ENCODE measurements at regions not wholly inside any gene's neighbourhood (a gene's known extent, or its start where the extent isn't known, plus 50 kb on each side); places are given as distances from the start of the nearest gene placed in this dataset.

- Mint-ChIP-seq H3K4me3 (no peak overlapping the region), H3K9me3 (ENCODE audit: low read depth) (peaks cover 15% of the 10 kb centered on the region), H3K36me3 (no peaks in the 10 kb centered on the region), H3K27ac (no peak overlapping the region), H3K27me3 (no peaks in the 10 kb centered on the region), H3K4me1 (ENCODE audit: low read depth) (no peaks in the 10 kb centered on the region)
These were observed 2178.3 kb downstream of the TP53TG3F start for GRCh38 chr16:35637683-35638082.

DNA sequence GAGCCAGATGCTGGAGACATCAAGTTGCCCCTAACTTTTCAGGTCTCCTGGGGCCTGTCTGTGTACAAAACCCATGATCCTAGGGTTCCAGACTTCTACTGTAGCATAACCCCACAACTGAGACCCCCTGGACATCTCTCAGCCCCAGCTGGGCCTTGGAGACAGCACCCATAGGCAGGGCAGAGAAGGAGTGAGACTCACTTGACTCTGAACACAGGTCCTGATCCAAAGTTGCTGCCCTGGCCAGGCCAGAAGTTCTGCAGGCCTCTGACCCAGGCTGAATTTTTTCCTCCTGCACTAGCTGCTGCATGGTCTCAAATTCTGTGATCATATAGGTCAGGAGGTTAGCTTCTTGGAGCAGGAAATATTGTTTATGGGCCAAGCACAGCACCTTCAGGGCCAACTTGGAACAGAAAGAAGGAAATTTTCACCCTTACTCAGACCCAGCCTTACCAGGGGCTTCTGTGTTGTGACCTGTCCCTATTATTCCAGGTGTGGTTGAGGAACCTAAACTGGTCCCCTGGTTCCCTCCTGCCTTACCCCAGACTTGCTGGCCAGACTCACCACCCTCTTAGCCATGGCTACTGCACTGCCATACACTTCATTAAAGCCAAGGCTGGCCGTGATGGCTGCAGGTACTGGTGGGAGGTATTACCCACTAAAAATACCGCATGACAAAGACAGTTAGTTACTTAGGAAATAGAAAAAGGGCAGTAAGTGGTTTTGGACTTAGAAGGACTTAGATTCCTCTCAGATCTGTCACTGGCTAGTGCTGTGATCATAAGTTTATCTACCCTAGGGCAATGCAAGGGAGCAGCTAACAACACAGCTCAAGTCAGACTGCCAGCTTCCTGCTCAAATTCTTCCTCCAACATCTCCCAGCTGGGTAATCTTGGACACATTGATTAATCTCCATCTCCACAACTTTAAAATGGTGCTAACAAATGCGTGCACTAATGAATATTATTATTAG is 2180.1 kb downstream of the TP53TG3F start:
- Mint-ChIP-seq H3K9me3 (ENCODE audit: low read depth) (peaks cover 9% of the 10 kb centered on the region), H3K4me1 (ENCODE audit: low read depth) (no peaks in the 10 kb centered on the region), H3K36me3 (no peaks in the 10 kb centered on the region), H3K27ac (no peak overlapping the region), H3K4me3 (no peak overlapping the region), H3K27me3 (no peaks in the 10 kb centered on the region)

- Mint-ChIP-seq H3K4me1 (ENCODE audit: low read depth) (no peaks in the 10 kb centered on the region), H3K9me3 (ENCODE audit: low read depth) (peaks cover 13% of the 10 kb centered on the region)
These were observed 2183.0 kb downstream of the TP53TG3F start for GRCh38 chr16:35642322-35642835.

GRCh38 chr16:35651841-35652240 is 2192.4 kb downstream of the TP53TG3F start:
- Mint-ChIP-seq H3K9me3 (ENCODE audit: low read depth) (peaks cover 10% of the 10 kb centered on the region), H3K27ac (no peak overlapping the region), H3K4me3 (no peak overlapping the region), H3K4me1 (ENCODE audit: low read depth) (no peaks in the 10 kb centered on the region), H3K36me3 (no peaks in the 10 kb centered on the region), H3K27me3 (no peaks in the 10 kb centered on the region)

More at GRCh38 chr16:35642322-35642835, 2183.0 kb downstream of the TP53TG3F start:
- no peak overlapping the region for H3K4me3 Mint-ChIP-seq
- H3K27ac Mint-ChIP-seq = no peak overlapping the region
- no peaks in the 10 kb centered on the region for H3K27me3 Mint-ChIP-seq
- no peaks in the 10 kb centered on the region for H3K36me3 Mint-ChIP-seq

GRCh38 chr16:35664091-35664693 is 2204.8 kb downstream of the TP53TG3F start:
- H3K9me3 Mint-ChIP-seq (ENCODE audit: low read depth) = peaks cover 7% of the 10 kb centered on the region
- H3K4me1 Mint-ChIP-seq (ENCODE audit: low read depth) = no peaks in the 10 kb centered on the region
- H3K27ac Mint-ChIP-seq = no peak overlapping the region
- H3K36me3 Mint-ChIP-seq = no peaks in the 10 kb centered on the region
- H3K27me3 Mint-ChIP-seq = no peaks in the 10 kb centered on the region
- no peak overlapping the region for H3K4me3 Mint-ChIP-seq

DNA sequence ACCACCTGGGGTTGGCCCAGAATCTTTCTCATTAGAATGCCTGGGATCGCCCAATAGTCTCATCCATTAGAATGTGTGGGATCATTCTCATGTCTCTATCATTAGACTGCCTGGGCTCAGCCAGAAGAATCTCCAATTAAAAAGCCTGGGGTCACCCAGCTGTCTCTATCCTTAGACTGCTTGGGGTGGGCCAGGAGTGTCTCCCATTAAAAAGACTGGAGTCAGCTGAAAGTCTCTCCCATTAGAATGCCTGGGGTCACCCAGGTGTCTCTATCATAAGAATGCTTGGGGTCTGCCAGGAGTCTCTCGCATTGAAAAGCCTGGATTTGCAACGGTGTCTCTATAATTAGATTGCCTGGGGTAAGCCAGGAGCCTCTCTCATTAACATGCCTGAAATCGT is 2225.7 kb downstream of the TP53TG3F start:
- Mint-ChIP-seq H3K27me3 (no peaks in the 10 kb centered on the region), H3K4me3 (no peak overlapping the region), H3K27ac (no peak overlapping the region), H3K9me3 (ENCODE audit: low read depth) (peaks cover 22% of the 10 kb centered on the region), H3K36me3 (no peaks in the 10 kb centered on the region), H3K4me1 (ENCODE audit: low read depth) (no peaks in the 10 kb centered on the region)

GRCh38 chr16:35686595-35686994 is 2227.2 kb downstream of the TP53TG3F start:
- Mint-ChIP-seq H3K36me3 (no peaks in the 10 kb centered on the region), H3K27me3 (no peaks in the 10 kb centered on the region), H3K9me3 (ENCODE audit: low read depth) (peaks cover 33% of the 10 kb centered on the region), H3K27ac (no peak overlapping the region), H3K4me3 (no peak overlapping the region), H3K4me1 (ENCODE audit: low read depth) (no peaks in the 10 kb centered on the region)

DNA sequence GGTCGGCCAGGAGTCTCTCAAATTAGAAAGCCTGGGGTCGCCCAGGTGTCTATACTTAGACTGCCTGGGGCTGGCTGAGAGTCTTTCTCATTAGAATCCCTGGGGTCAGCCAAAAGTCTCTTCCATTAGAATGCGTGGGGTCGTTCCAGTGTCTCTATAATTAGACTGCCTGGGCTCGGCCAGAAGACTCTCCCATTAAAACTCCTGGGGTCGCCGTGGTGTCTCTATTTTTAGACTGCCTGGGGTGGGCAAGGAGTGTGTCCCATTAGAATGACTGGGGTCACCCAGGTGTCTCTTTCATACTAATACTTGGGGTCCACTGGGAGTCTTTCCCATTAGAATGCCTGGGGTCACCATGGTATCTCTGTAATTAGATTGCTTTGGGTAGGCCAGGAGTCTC is 2227.7 kb downstream of the TP53TG3F start:
- no peaks in the 10 kb centered on the region for H3K36me3 Mint-ChIP-seq
- H3K9me3 Mint-ChIP-seq (ENCODE audit: low read depth) = peaks cover 34% of the 10 kb centered on the region
- no peak overlapping the region for H3K4me3 Mint-ChIP-seq
- no peak overlapping the region for H3K27ac Mint-ChIP-seq
- H3K4me1 Mint-ChIP-seq (ENCODE audit: low read depth) = no peaks in the 10 kb centered on the region
- H3K27me3 Mint-ChIP-seq = no peaks in the 10 kb centered on the region

- H3K27ac Mint-ChIP-seq = no peak overlapping the region
- H3K27me3 Mint-ChIP-seq = no peaks in the 10 kb centered on the region
- no peaks in the 10 kb centered on the region for H3K4me1 Mint-ChIP-seq (ENCODE audit: low read depth)
- H3K4me3 Mint-ChIP-seq = no peak overlapping the region
- peaks cover 34% of the 10 kb centered on the region for H3K9me3 Mint-ChIP-seq (ENCODE audit: low read depth)
- H3K36me3 Mint-ChIP-seq = no peaks in the 10 kb centered on the region
These were observed 2228.4 kb downstream of the TP53TG3F start for GRCh38 chr16:35687781-35688180.

- Mint-ChIP-seq H3K27me3 (no peaks in the 10 kb centered on the region), H3K9me3 (ENCODE audit: low read depth) (peaks cover 32% of the 10 kb centered on the region), H3K27ac (no peak overlapping the region), H3K4me1 (ENCODE audit: low read depth) (no peaks in the 10 kb centered on the region), H3K4me3 (no peak overlapping the region), H3K36me3 (no peaks in the 10 kb centered on the region)
These were observed 2230.4 kb downstream of the TP53TG3F start for GRCh38 chr16:35689764-35690163.

GRCh38 chr16:35690413-35690812 is 2231.0 kb downstream of the TP53TG3F start:
- H3K9me3 Mint-ChIP-seq (ENCODE audit: low read depth) = peaks cover 37% of the 10 kb centered on the region
- no peaks in the 10 kb centered on the region for H3K36me3 Mint-ChIP-seq
- H3K4me3 Mint-ChIP-seq = no peak overlapping the region

GRCh38 chr16:35691057-35691456 is 2231.6 kb downstream of the TP53TG3F start:
- H3K9me3 Mint-ChIP-seq (ENCODE audit: low read depth) = peaks cover 41% of the 10 kb centered on the region
- H3K27me3 Mint-ChIP-seq = no peaks in the 10 kb centered on the region
- H3K27ac Mint-ChIP-seq = no peak overlapping the region
- no peak overlapping the region for H3K4me3 Mint-ChIP-seq
- H3K36me3 Mint-ChIP-seq = no peaks in the 10 kb centered on the region
- H3K4me1 Mint-ChIP-seq (ENCODE audit: low read depth) = no peaks in the 10 kb centered on the region

More at GRCh38 chr16:35690413-35690812, 2231.0 kb downstream of the TP53TG3F start:
- Mint-ChIP-seq H3K27me3 (no peaks in the 10 kb centered on the region), H3K4me1 (ENCODE audit: low read depth) (no peaks in the 10 kb centered on the region), H3K27ac (no peak overlapping the region)

DNA sequence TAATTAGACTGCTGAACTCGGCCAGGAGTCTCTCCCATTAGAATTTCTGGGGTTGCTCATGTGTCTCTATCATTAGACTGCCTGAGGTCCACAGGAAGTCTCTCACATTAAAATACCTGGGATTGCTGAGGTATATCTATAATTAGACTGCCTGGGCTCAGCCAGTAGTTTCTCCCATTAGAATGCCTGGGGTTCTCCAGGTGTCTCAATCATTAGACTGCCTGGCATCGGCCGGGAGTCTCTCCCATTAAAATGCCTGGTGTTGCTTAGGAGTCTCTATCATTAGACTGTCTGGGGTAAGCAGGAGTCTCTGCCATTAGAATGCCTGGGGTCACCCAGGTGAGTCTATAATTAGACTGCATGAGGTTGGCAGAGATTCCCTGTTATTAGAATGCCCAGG is 2233.4 kb downstream of the TP53TG3F start:
- H3K36me3 Mint-ChIP-seq = no peaks in the 10 kb centered on the region
- no peaks in the 10 kb centered on the region for H3K4me1 Mint-ChIP-seq (ENCODE audit: low read depth)

GRCh38 chr16:35706901-35707300 is 2247.5 kb downstream of the TP53TG3F start:
- Mint-ChIP-seq H3K9me3 (ENCODE audit: low read depth) (no peaks in the 10 kb centered on the region), H3K27ac (no peak overlapping the region), H3K27me3 (no peaks in the 10 kb centered on the region), H3K4me1 (ENCODE audit: low read depth) (no peaks in the 10 kb centered on the region), H3K36me3 (no peaks in the 10 kb centered on the region), H3K4me3 (no peak overlapping the region)

More for the DNA sequence above, 2233.4 kb downstream of the TP53TG3F start:
- peaks cover 41% of the 10 kb centered on the region for H3K9me3 Mint-ChIP-seq (ENCODE audit: low read depth)
- H3K27me3 Mint-ChIP-seq = no peaks in the 10 kb centered on the region
- no peak overlapping the region for H3K27ac Mint-ChIP-seq
- H3K4me3 Mint-ChIP-seq = no peak overlapping the region

DNA sequence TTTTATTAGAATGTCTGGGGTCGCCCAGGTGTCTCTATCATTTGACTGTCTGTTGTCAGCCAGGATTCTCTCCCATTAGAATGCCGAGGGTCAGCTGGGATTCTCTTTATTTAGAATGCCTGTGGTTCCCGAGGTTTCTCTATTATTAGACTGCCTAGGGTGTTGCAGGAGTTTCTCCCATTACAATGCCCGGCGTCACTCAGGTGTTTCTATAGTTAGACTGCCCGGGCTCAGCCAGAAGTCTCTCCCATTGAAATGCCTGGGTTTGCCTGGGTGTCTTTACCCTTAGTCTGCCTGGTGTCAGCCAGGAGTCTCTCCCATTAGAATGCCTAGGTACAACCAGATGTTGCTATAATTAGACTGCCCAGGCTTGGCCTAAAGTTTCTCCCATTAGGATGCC is 2252.0 kb downstream of the TP53TG3F start:
- Mint-ChIP-seq H3K27ac (no peak overlapping the region), H3K9me3 (ENCODE audit: low read depth) (peaks cover 13% of the 10 kb centered on the region), H3K4me1 (ENCODE audit: low read depth) (no peaks in the 10 kb centered on the region), H3K27me3 (no peaks in the 10 kb centered on the region), H3K4me3 (no peak overlapping the region), H3K36me3 (no peaks in the 10 kb centered on the region)
